MM.1S (cell line): ENCODE measurements at regions not wholly inside any gene's neighbourhood (a gene's known extent, or its start where the extent isn't known, plus 50 kb on each side); places are given as distances from the start of the nearest gene placed in this dataset.

Source experiments
- DNase-seq: peaks from one replicate; pipeline ENCODE4 v3.0.0-alpha.2; 2015
- H2AFZ ChIP-seq: fragments of 300-600 bp; sonication (generic); 2 replicates; pipeline ENCODE4 v1.6.0; 2016; ENCODE audit warnings: antibody characterized with exemption, low read length
- H3F3A ChIP-seq: fragments of 300-600 bp; sonication (generic); 2 replicates; pipeline ENCODE4 v1.6.1; 2016; ENCODE audit warnings: mild to moderate bottlenecking, antibody characterized with exemption, low read length, moderate library complexity, mixed read lengths; ENCODE audit not compliant: insufficient read depth
- H3K27ac ChIP-seq: fragments of 300-600 bp; sonication (generic); 2 replicates; pipeline ENCODE4 v1.5.1; 2016; ENCODE audit warnings: mild to moderate bottlenecking, low read length
- H3K27me3 ChIP-seq: fragments of 300-600 bp; sonication (generic); replicated peaks from 2 replicates; pipeline ENCODE4 v1.6.0; 2016; ENCODE audit warnings: low read length; ENCODE audit not compliant: insufficient read depth
- H3K36me3 ChIP-seq: fragments of 300-600 bp; sonication (generic); replicated peaks from 2 replicates; pipeline ENCODE4 v1.6.1; 2016; ENCODE audit warnings: mild to moderate bottlenecking, low read length, mixed read lengths; ENCODE audit not compliant: insufficient read depth
- H3K4me1 ChIP-seq: fragments of 300-600 bp; sonication (generic); 2 replicates; pipeline ENCODE4 v1.6.1; 2016; ENCODE audit warnings: low read length, mixed read lengths
- H3K4me2 ChIP-seq: fragments of 300-600 bp; sonication (generic); 2 replicates; pipeline ENCODE4 v1.6.0; 2016; ENCODE audit warnings: low read depth, low read length
- H3K4me3 ChIP-seq: fragments of 300-600 bp; sonication (generic); 2 replicates; pipeline ENCODE4 v1.5.1; 2016; ENCODE audit warnings: low read length, mixed read lengths
- H3K79me2 ChIP-seq: fragments of 300-600 bp; sonication (generic); 2 replicates; pipeline ENCODE4 v1.6.1; 2016; ENCODE audit warnings: mixed run types, low read length, mixed read lengths
- H3K9ac ChIP-seq: fragments of 300-600 bp; sonication (generic); 2 replicates; pipeline ENCODE4 v1.6.1; 2016; ENCODE audit warnings: low read length, mixed read lengths
- H3K9me2 ChIP-seq: fragments of 300-600 bp; sonication (generic); replicated peaks from 2 replicates; pipeline ENCODE4 v1.6.1; 2016; ENCODE audit warnings: mild to moderate bottlenecking, low read length, mixed read lengths; ENCODE audit not compliant: insufficient read depth
- H3K9me3 ChIP-seq: fragments of 300-600 bp; sonication (generic); replicated peaks from 2 replicates; pipeline ENCODE4 v1.6.1; 2016; ENCODE audit warnings: mild to moderate bottlenecking, low read length, mixed read lengths; ENCODE audit not compliant: insufficient read depth
- H4K20me1 ChIP-seq: fragments of 300-600 bp; sonication (generic); 2 replicates; pipeline ENCODE4 v1.6.1; 2016; ENCODE audit warnings: mild to moderate bottlenecking, low read length, moderate library complexity, mixed read lengths; ENCODE audit not compliant: insufficient read depth
- CTCF ChIP-seq: fragments of 300-600 bp; sonication (generic); IDR thresholded peaks from 2 replicates; pipeline ENCODE4 v1.5.1; 2016; ENCODE audit warnings: antibody characterized with exemption, low read length, mixed read lengths
- EZH2 ChIP-seq: fragments of 300-600 bp; sonication (generic); optimal IDR thresholded peaks from 2 replicates; pipeline ENCODE3; 2017; ENCODE audit warnings: low read depth, mild to moderate bottlenecking, antibody characterized with exemption, low read length, mixed read lengths
- EZH2phosphoT487 ChIP-seq: fragments of 300-600 bp; sonication (generic); IDR thresholded peaks from 2 replicates; pipeline ENCODE4 v1.6.1; 2018; ENCODE audit warnings: antibody characterized with exemption, low read length

- Histone ChIP-seq H3K27ac (no peak overlapping the region), H2AFZ (no peak overlapping the region), H3K27me3 (no peaks in the 10 kb centered on the region), H3K4me2 (no peak overlapping the region), H3K9me2 (no peaks in the 10 kb centered on the region), H3K36me3 (no peaks in the 10 kb centered on the region), H3K79me2 (no peaks in the 10 kb centered on the region), H4K20me1 (no peaks in the 10 kb centered on the region), H3K9me3 (no peaks in the 10 kb centered on the region), H3F3A (no peaks in the 10 kb centered on the region), H3K4me3 (no peak overlapping the region), H3K9ac (no peak overlapping the region), H3K4me1 (no peaks in the 10 kb centered on the region)
- no peak for TF ChIP-seq EZH2phosphoT487
- no peak for TF ChIP-seq CTCF
- no peak for TF ChIP-seq EZH2
- DNase-seq = no peak
These were observed 79.9 kb upstream of the FUCA2 start for GRCh38 chr6:143591441-143591840.

GRCh38 chr6:143589162-143589561, 77.6 kb upstream of the FUCA2 start:
- no peaks in the 10 kb centered on the region for H3K79me2 ChIP-seq
- H3K4me1 ChIP-seq = no peaks in the 10 kb centered on the region
- no peaks in the 10 kb centered on the region for H3K36me3 ChIP-seq
- no peak for DNase-seq
- TF ChIP-seq CTCF = no peak
- TF ChIP-seq EZH2phosphoT487 = no peak
- no peaks in the 10 kb centered on the region for H3F3A ChIP-seq
- H4K20me1 ChIP-seq = no peaks in the 10 kb centered on the region
- no peak overlapping the region for H3K27ac ChIP-seq
- H3K4me2 ChIP-seq = no peak overlapping the region
- H3K9me3 ChIP-seq = no peaks in the 10 kb centered on the region
- H3K9me2 ChIP-seq = no peaks in the 10 kb centered on the region
- H3K27me3 ChIP-seq = no peaks in the 10 kb centered on the region
- no peak overlapping the region for H3K4me3 ChIP-seq
- no peak overlapping the region for H2AFZ ChIP-seq
- H3K9ac ChIP-seq = no peak overlapping the region

- Histone ChIP-seq H3K9me3 (no peaks in the 10 kb centered on the region), H2AFZ (no peak overlapping the region), H3K36me3 (no peaks in the 10 kb centered on the region), H3F3A (no peaks in the 10 kb centered on the region), H3K27ac (no peak overlapping the region), H3K4me1 (no peaks in the 10 kb centered on the region), H3K79me2 (no peaks in the 10 kb centered on the region), H3K27me3 (no peaks in the 10 kb centered on the region), H3K4me3 (no peak overlapping the region), H3K4me2 (no peak overlapping the region), H3K9ac (no peak overlapping the region), H4K20me1 (no peaks in the 10 kb centered on the region), H3K9me2 (no peaks in the 10 kb centered on the region)
- no peak for DNase-seq
- TF ChIP-seq CTCF = no peak
- no peak for TF ChIP-seq EZH2phosphoT487
- no peak for TF ChIP-seq EZH2
These were observed 75.0 kb upstream of the FUCA2 start for GRCh38 chr6:143586557-143586956.

- H3K27me3 ChIP-seq = no peaks in the 10 kb centered on the region
- no peaks in the 10 kb centered on the region for H3K9me2 ChIP-seq
- H3K27ac ChIP-seq = no peak overlapping the region
- H4K20me1 ChIP-seq = no peaks in the 10 kb centered on the region
- no peak for DNase-seq
- H3K4me1 ChIP-seq = no peaks in the 10 kb centered on the region
- no peak for TF ChIP-seq CTCF
- no peak for TF ChIP-seq EZH2phosphoT487
- H3K4me3 ChIP-seq = no peak overlapping the region
- H3K9ac ChIP-seq = no peak overlapping the region
- H3K36me3 ChIP-seq = no peaks in the 10 kb centered on the region
- no peaks in the 10 kb centered on the region for H3K9me3 ChIP-seq
- H3K79me2 ChIP-seq = no peaks in the 10 kb centered on the region
- H3K4me2 ChIP-seq = no peak overlapping the region
- no peak overlapping the region for H2AFZ ChIP-seq
- H3F3A ChIP-seq = no peaks in the 10 kb centered on the region
These were observed 74.2 kb upstream of the FUCA2 start for GRCh38 chr6:143585716-143586115.
